WERI-Rb-1 (cell line): ENCODE measurements at regions not wholly inside any gene's neighbourhood (a gene's known extent, or its start where the extent isn't known, plus 50 kb on each side); places are given as distances from the start of the nearest gene placed in this dataset.

ENCODE experiments used
- DNase-seq: peaks from one replicate; pipeline ENCODE4 v3.0.0-alpha.2; 2020
- H3K27ac ChIP-seq: fragments of 250-450 bp; sonication (Bioruptor Pico); 2 replicates; pipeline ENCODE4 v1.5.1; 2020; ENCODE audit warnings: mild to moderate bottlenecking, moderate library complexity
- H3K27me3 ChIP-seq: fragments of 250-450 bp; sonication (Bioruptor Pico); 2 replicates; pipeline ENCODE4 v1.5.1; 2021; ENCODE audit warnings: mild to moderate bottlenecking, low read depth, moderate library complexity; ENCODE audit not compliant: insufficient read depth, severe bottlenecking
- H3K36me3 ChIP-seq: fragments of 250-450 bp; sonication (Bioruptor Pico); 2 replicates; pipeline ENCODE4 v1.5.1; 2020; ENCODE audit warnings: mild to moderate bottlenecking, moderate library complexity
- H3K4me3 ChIP-seq: 2 replicates; pipeline ENCODE4 v1.5.1; 2011; ENCODE audit warnings: low read depth, mild to moderate bottlenecking, control low read depth, low read length
- H3K9me3 ChIP-seq: fragments of 250-450 bp; sonication (Bioruptor Pico); 2 replicates; pipeline ENCODE4 v1.5.1; 2021; ENCODE audit warnings: mild to moderate bottlenecking, moderate library complexity; ENCODE audit not compliant: severe bottlenecking
- TF ChIP-seq, protein P1 (sequence below): IDR thresholded peaks from 2 replicates; pipeline ENCODE4 v1.5.1; 2011; ENCODE audit warnings: low read depth, mild to moderate bottlenecking, control low read depth, inconsistent platforms, low read length

DNA sequence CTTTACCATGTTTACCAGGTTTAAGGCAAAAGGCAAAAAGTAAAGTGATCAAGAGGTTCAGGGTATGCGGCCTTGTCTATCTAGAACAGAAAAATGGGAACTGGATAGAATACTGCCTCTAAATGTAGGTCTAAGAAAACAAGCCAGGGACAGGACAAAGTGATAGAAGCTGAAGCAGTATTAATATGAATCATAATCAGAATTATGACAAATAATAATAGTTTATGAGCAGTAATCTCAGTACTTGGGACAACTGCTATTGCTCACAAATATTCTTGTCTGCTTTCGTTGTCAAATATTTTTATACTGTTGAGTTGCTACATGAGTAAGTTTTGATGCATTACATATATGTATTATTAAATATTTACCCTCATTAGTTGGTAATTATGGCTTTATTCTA is 356.9 kb upstream of the RBMS3 start:
- no peaks in the 10 kb centered on the region for H3K27me3 ChIP-seq
- DNase-seq, result no peak
- TF ChIP-seq, protein P1, sequence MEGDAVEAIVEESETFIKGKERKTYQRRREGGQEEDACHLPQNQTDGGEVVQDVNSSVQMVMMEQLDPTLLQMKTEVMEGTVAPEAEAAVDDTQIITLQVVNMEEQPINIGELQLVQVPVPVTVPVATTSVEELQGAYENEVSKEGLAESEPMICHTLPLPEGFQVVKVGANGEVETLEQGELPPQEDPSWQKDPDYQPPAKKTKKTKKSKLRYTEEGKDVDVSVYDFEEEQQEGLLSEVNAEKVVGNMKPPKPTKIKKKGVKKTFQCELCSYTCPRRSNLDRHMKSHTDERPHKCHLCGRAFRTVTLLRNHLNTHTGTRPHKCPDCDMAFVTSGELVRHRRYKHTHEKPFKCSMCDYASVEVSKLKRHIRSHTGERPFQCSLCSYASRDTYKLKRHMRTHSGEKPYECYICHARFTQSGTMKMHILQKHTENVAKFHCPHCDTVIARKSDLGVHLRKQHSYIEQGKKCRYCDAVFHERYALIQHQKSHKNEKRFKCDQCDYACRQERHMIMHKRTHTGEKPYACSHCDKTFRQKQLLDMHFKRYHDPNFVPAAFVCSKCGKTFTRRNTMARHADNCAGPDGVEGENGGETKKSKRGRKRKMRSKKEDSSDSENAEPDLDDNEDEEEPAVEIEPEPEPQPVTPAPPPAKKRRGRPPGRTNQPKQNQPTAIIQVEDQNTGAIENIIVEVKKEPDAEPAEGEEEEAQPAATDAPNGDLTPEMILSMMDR, result no peak
- no peaks in the 10 kb centered on the region for H3K9me3 ChIP-seq
- H3K27ac ChIP-seq, result no peak overlapping the region
- H3K4me3 ChIP-seq, result no peak overlapping the region
- H3K36me3 ChIP-seq, result no peaks in the 10 kb centered on the region

DNA sequence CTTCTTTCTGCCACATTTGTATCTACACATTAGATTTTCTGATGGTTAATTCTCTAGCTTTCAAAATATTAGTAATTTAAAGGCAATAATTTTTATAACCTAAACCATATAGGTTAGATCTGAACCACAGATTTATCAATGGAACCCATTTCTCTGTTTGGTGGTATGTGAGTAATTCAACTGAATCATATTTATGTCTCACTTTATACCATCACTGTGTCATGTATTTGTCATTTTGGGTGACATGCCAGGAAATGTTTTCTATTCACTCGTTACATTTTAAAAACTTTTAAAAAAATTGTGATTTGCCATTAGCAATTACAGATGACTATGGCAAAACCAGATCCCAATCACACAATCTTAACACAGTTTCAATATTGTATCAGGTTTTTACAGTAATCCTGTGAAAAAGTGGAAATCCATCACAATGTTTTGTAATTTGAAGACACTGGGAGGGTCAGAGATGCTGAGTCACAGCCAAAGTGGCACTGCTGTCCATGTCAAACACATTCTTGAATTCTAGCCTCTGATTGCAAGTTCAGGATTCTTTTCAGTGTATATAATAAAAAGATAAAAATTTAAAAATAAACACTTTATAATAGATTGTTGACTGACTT is 356.0 kb upstream of the RBMS3 start:
- Histone ChIP-seq H3K36me3 (no peaks in the 10 kb centered on the region), H3K27me3 (no peaks in the 10 kb centered on the region), H3K9me3 (no peaks in the 10 kb centered on the region), H3K4me3 (no peak overlapping the region), H3K27ac (no peak overlapping the region)
- DNase-seq, result no peak
- TF ChIP-seq, protein P1, result no peak

DNA sequence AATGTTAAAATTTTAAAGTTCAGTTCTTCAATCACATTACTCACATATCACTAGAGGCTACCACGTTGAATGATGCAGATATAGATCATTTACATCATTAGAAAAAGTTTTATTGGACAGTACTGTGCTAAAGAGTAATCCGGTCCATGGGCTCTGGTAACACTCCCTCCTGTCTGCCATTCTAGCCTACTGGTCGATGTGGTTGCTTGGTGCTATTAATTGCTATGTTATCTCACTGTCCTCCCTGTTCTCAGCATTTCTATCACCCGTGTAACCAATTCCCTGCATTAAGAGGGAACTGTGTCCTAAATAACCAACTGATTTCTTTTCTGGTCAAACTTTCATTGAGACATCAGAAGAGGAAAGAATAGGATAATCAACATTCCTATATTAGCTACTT is 347.5 kb upstream of the RBMS3 start:
- Histone ChIP-seq H3K27me3 (no peaks in the 10 kb centered on the region), H3K36me3 (no peaks in the 10 kb centered on the region), H3K27ac (no peak overlapping the region), H3K4me3 (no peak overlapping the region), H3K9me3 (no peaks in the 10 kb centered on the region)
- no peak for DNase-seq
- TF ChIP-seq, protein P1, result no peak

DNA sequence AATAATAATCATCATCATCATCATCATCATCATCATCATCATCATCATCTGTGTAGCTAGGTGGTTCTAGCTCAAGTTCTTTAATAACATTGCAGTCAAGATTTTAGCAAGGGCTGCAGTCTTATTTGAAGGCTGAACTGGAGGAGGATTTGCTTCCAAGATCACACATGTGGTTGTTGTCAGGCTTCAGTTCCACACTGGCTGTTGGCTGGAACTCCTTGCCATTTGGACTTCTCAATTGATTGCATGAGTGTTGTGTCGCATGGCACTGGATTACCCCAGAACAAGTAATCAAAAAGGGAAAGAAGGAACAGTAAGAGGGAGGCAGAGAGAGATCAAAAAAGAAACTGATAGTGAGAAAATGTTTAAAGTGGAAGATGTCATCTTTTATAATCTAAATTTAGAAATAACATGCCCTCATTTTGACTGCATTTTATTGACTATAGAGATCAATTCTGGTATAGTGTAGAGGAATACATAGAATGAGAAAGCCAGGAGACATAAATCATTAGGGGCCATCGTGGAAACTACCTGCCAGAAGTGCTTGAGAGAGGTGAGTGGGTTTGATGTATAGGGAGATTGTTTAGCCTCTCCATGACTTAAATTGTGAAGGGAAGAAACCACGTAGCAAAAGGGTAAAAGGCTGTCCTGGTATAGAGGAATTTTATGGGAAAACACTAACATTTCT is 346.6 kb upstream of the RBMS3 start:
- Histone ChIP-seq H3K4me3 (no peak overlapping the region), H3K36me3 (no peaks in the 10 kb centered on the region), H3K27ac (no peak overlapping the region), H3K27me3 (no peaks in the 10 kb centered on the region), H3K9me3 (no peaks in the 10 kb centered on the region)
- DNase-seq, result no peak
- TF ChIP-seq, protein P1, result no peak

DNA sequence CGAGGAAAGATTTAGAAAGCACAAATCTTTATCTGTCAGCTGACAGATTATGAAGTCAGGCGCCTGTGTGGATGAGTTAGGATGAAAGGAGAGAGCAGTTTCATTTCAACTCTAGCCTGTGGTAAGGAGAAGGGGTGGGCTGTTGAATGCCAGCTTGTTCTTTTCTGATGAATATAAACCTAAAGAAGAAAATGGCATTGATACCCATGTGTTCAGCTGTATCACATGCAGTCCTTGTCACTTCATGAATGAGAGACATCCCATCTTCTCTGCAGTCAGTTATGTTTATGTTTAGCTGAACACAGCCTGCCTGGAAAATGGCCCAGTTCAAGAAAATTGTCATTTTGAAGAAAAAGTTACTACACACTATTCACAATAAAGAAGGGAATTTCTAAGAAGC is 345.7 kb upstream of the RBMS3 start:
- Histone ChIP-seq H3K27me3 (no peaks in the 10 kb centered on the region), H3K36me3 (no peaks in the 10 kb centered on the region), H3K4me3 (no peak overlapping the region), H3K27ac (no peak overlapping the region), H3K9me3 (no peaks in the 10 kb centered on the region)
- TF ChIP-seq, protein P1, result no peak
- DNase-seq, result no peak

DNA sequence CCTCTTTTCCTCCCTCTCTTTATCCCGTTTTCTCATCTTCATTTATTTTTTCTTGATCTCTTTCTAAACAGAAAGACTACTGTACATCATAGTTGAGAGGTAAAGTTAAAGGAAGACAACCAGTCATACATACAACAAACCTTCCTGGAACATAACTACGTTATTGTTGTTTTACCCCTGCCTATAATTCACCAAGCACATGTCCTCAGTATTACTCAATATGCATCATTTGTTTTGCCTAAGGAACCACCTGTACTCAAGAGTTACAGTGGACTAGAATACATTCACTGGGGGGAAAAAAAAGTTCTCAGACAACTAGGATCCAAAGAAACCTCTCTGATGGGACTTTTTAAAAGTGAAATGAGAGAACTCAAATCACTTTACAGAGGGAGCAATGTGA is 344.7 kb upstream of the RBMS3 start:
- TF ChIP-seq, protein P1, result no peak
- Histone ChIP-seq H3K27ac (no peak overlapping the region), H3K27me3 (no peaks in the 10 kb centered on the region), H3K9me3 (no peaks in the 10 kb centered on the region), H3K36me3 (no peaks in the 10 kb centered on the region), H3K4me3 (no peak overlapping the region)
- DNase-seq, result no peak
